ENCODE measurements at regions not wholly inside any gene's neighbourhood (a gene's known extent, or its start where the extent isn't known, plus 50 kb on each side); places are given as distances from the start of the nearest gene placed in this dataset.

GRCh38 chr11:13091373-13091772 is 82.3 kb downstream of the RASSF10 start:
- DNase-seq: no peak
- Mint-ChIP-seq H3K27me3 (ENCODE audit: insufficient read depth) (peaks cover 23% of the 10 kb centered on the region), H3K4me3 (no peak overlapping the region), H3K4me1 (ENCODE audit: low read depth) (peaks cover 10% of the 10 kb centered on the region), H3K27ac (no peak overlapping the region), H3K9me3 (peaks cover 6% of the 10 kb centered on the region; the same call in 1 of the 2 replicates), H3K36me3 (ENCODE audit: low read depth) (0 out of 2 replicates have a peak, but pooled peaks cover 5% of the 10 kb centered on the region)
- no peak for TF ChIP-seq CTCF (IDR thresholded peaks at IDR 0.05)

- Mint-ChIP-seq H3K27me3 (ENCODE audit: insufficient read depth) (peaks cover 19% of the 10 kb centered on the region), H3K27ac (no peak overlapping the region), H3K4me1 (ENCODE audit: low read depth) (peaks cover 10% of the 10 kb centered on the region), H3K9me3 (peaks cover 6% of the 10 kb centered on the region; the same call in 1 of the 2 replicates), H3K36me3 (ENCODE audit: low read depth) (0 out of 2 replicates have a peak, but pooled peaks cover 5% of the 10 kb centered on the region), H3K4me3 (no peak overlapping the region)
- TF ChIP-seq CTCF (IDR thresholded peaks at IDR 0.05): no peak
- no peak for DNase-seq
Observed at GRCh38 chr11:13091804-13092203, 82.7 kb downstream of the RASSF10 start.

GRCh38 chr11:13094930-13095687 is 86.0 kb downstream of the RASSF10 start:
- H3K27ac Mint-ChIP-seq: no peak overlapping the region
- no peak overlapping the region for H3K4me3 Mint-ChIP-seq
- no peaks in the 10 kb centered on the region for H3K9me3 Mint-ChIP-seq
- H3K27me3 Mint-ChIP-seq (ENCODE audit: insufficient read depth): peaks cover 16% of the 10 kb centered on the region
- H3K36me3 Mint-ChIP-seq (ENCODE audit: low read depth): no peaks in the 10 kb centered on the region
- TF ChIP-seq CTCF (IDR thresholded peaks at IDR 0.05): no peak
- DNase-seq: no peak
- H3K4me1 Mint-ChIP-seq (ENCODE audit: low read depth): peaks cover 21% of the 10 kb centered on the region

- Mint-ChIP-seq H3K4me3 (no peak overlapping the region), H3K4me1 (ENCODE audit: low read depth) (peaks cover 11% of the 10 kb centered on the region), H3K9me3 (no peaks in the 10 kb centered on the region), H3K27ac (no peak overlapping the region), H3K36me3 (ENCODE audit: low read depth) (no peaks in the 10 kb centered on the region), H3K27me3 (ENCODE audit: insufficient read depth) (peaks cover 19% of the 10 kb centered on the region)
- no peak for DNase-seq
- no peak for TF ChIP-seq CTCF (IDR thresholded peaks at IDR 0.05)
Observed at GRCh38 chr11:13098063-13098462, 88.9 kb downstream of the RASSF10 start.

GRCh38 chr11:13098616-13099289 is 89.6 kb downstream of the RASSF10 start:
- DNase-seq: no peak
- Mint-ChIP-seq H3K4me1 (ENCODE audit: low read depth) (peaks cover 11% of the 10 kb centered on the region), H3K27ac (no peak overlapping the region), H3K27me3 (ENCODE audit: insufficient read depth) (peaks cover 21% of the 10 kb centered on the region), H3K4me3 (no peak overlapping the region), H3K36me3 (ENCODE audit: low read depth) (no peaks in the 10 kb centered on the region), H3K9me3 (no peaks in the 10 kb centered on the region)
- TF ChIP-seq CTCF (IDR thresholded peaks at IDR 0.05): no peak

Data from HFFc6 (cell line).